ENCODE measurements at regions not wholly inside any gene's neighbourhood (a gene's known extent, or its start where the extent isn't known, plus 50 kb on each side); places are given as distances from the start of the nearest gene placed in this dataset.
A peak's percentile ranks its signal among the peaks of the same experiment; 100 is the strongest.

- TF ChIP-seq CTCF (IDR thresholded peaks at IDR 0.05; ENCODE audit: insufficient read depth, missing control alignments) = no peak
- no peak for DNase-seq (ENCODE audit: insufficient read length, low spot score)
- FAIRE-seq = no peak
Measured at GRCh38 chr16:49920397-49920796, 64.5 kb upstream of the ZNF423 start.

- FAIRE-seq = no peak
Measured at GRCh38 chr16:49921106-49921505, 65.2 kb upstream of the ZNF423 start.

GRCh38 chr16:49921791-49922456, 66.0 kb upstream of the ZNF423 start:
- DNase-seq (ENCODE audit: insufficient read length, low spot score) (peak; percentile 40), FAIRE-seq (no peak)
- TF ChIP-seq CTCF (IDR thresholded peaks at IDR 0.05; ENCODE audit: insufficient read depth, missing control alignments) = peak; percentile 85

More at GRCh38 chr16:49921106-49921505, 65.2 kb upstream of the ZNF423 start:
- no peak for TF ChIP-seq CTCF (IDR thresholded peaks at IDR 0.05; ENCODE audit: insufficient read depth, missing control alignments)
- no peak for DNase-seq (ENCODE audit: insufficient read length, low spot score)

- FAIRE-seq = no peak
Measured at GRCh38 chr16:49923411-49923810, 67.5 kb upstream of the ZNF423 start.

GRCh38 chr16:49924078-49924477, 68.2 kb upstream of the ZNF423 start:
- no peak for DNase-seq (ENCODE audit: insufficient read length, low spot score)
- no peak for TF ChIP-seq CTCF (IDR thresholded peaks at IDR 0.05; ENCODE audit: insufficient read depth, missing control alignments)
- no peak for FAIRE-seq

More at GRCh38 chr16:49923411-49923810, 67.5 kb upstream of the ZNF423 start:
- no peak for DNase-seq (ENCODE audit: insufficient read length, low spot score)
- no peak for TF ChIP-seq CTCF (IDR thresholded peaks at IDR 0.05; ENCODE audit: insufficient read depth, missing control alignments)

- TF ChIP-seq CTCF (IDR thresholded peaks at IDR 0.05; ENCODE audit: insufficient read depth, missing control alignments) = no peak
- DNase-seq (ENCODE audit: insufficient read length, low spot score) (no peak), FAIRE-seq (no peak)
Measured at GRCh38 chr16:49926941-49927340, 71.0 kb upstream of the ZNF423 start.

- no peak for TF ChIP-seq CTCF (IDR thresholded peaks at IDR 0.05; ENCODE audit: insufficient read depth, missing control alignments)
- DNase-seq (ENCODE audit: insufficient read length, low spot score) (no peak), FAIRE-seq (no peak)
Measured at GRCh38 chr16:49928176-49929041, 72.5 kb upstream of the ZNF423 start.
